NOMO-1 treated with dmso at 0.1 percent for 144 hours (cell line): ENCODE measurements at regions not wholly inside any gene's neighbourhood (a gene's known extent, or its start where the extent isn't known, plus 50 kb on each side); places are given as distances from the start of the nearest gene placed in this dataset.

Experiments
- DNase-seq: peaks from one replicate; lab custom pipeline; 2025; ENCODE audit not compliant: unreplicated experiment; lab: John Stamatoyannopoulos, UW

DNA sequence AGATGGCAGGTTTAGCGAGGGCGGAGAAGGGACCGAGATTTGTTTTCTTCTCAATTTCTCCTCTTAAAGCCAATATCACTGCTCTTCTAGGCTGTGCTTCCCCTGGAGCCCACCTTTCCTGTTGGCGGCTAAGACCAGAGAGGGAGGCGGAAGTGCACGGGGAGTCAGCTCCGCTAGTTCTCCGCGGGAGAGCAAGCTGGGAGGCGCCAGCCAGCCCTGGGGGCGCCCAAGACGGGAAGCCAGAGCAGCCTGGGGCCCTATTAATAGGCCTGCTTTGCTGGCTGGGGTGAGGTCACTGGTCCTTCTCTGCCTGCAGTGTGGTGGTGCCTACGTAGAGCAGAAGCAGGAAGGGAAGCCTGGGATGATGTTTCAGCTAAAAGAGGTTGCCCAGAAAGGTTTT is 61.6 kb downstream of the LSM5 start:
- no peak for DNase-seq

DNA sequence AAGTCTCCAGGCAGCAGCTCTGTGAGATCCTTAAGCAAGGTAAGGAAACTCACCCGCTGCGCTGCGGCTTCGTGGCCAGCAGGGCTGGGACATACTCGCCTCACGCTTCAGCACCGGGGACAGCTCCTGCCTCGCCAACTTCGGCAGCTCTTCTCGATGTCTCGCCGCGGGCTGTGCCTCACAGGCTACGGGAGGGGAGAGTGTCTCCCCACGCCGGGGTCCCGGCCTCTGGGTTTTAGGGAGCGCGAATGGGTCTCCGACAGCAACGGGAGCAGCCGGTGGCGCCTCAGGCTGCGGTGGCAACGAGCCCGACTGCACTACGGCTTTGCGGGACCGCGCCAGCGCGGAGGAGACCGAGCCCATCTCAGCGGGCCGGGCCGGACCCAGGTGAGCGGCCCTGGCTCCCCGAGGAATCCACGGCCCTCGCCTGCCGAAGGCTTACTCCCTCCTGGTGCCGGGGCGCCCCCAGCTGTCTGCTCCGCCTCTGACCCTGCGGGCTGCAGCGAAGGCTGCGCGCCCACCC is 62.4 kb downstream of the LSM5 start:
- DNase-seq: no peak

GRCh38 chr7:32416846-32417245 is 73.3 kb downstream of the LSM5 start:
- no peak for DNase-seq

GRCh38 chr7:32415936-32416335 is 74.2 kb downstream of the LSM5 start:
- no peak for DNase-seq

GRCh38 chr7:32415519-32415918 is 74.7 kb downstream of the LSM5 start:
- no peak for DNase-seq

- no peak for DNase-seq
These were observed 77.7 kb downstream of the LSM5 start for GRCh38 chr7:32412471-32412870.

- no peak for DNase-seq
These were observed 79.6 kb downstream of the LSM5 start for GRCh38 chr7:32410545-32410944.

DNA sequence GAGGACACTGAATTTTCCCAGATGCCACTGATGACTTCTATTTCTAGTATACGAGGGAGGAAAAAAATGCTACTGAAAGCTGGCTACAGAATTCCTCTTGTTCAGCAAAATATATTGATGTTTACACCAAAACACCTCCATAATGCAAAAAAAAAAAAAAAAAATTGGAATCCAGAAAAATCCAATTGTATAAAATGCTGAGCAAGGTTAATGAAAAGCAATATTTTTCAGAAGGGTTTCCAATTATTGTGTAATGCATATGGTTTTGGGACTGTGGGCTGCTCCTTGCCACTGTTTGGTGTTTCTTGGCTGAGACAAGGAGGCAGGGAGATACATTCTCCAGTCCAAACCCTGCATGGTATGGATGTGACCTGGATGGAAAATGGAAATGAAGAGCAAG is 83.8 kb downstream of the LSM5 start:
- DNase-seq: no peak

DNA sequence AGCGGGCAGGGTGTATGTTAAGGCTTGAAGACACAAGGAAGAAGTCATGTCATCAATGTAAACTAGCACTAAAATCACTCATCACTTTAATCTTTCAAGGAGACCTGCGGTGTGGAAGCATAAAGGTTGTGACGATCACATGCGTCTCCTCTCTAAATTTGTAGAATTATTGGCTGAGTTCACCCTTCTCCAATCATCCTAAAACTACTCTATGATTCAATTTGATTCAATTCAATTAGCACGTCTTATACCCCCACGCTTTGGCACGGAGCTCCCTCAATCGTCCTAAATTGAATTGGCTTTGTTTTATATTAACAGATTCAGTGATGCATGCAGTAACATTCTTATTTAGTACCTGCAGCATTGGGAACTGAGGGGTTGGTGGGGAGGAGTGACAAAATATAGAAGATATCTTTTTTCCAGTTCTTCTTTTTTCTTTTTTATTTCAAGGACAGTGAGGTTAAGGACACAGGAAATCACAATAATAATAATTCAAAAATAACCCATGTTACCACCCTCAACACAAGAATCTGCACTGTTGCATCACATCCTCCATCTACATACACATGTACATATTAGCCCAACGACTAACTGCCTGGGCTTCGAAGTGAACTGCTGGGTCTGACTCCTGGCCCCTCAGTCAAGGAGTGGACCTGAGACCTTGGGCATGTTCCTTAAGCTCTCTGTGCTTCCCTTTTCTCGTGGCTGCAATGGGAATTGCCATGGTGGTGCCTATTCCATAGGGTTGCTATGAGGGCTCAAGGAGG is 86.5 kb downstream of the LSM5 start:
- no peak for DNase-seq

DNA sequence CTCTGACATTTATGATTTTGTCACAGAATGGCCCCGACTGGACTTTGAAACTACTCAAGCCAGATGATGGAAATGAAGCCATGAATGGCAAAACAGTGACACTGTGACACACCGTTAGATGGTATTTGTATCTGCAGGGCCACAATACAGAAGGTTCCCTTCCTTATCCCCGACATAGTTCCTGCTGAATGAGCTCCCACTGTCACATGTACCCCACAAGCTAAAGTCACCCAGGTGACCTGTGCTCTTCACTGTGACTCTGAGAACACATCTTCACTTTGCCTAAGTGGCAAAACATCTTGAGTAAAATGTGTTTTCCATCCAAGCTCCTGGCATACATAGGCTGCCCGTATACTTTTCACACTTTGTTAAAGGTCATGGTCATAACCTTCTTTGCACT is 89.5 kb downstream of the LSM5 start:
- no peak for DNase-seq

DNA sequence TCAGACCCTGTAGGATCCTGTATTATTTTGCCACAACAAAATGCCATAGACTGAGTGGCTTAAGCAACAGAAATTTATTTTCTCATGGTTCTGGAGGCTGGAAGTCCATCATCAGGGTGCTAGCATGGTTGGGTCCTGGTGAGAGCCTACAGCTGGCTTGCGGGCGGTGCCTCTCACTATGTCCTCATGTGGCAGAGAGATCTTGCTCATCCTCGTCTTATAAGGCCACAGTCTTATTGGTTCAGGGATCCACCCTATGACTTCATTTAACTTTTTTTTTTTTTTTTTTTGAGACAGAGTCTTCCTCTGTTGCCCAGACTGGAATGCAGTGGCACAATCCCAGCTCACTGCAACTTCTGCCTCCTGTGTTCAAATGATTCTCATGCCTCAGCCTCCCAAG is 90.9 kb downstream of the LSM5 start:
- no peak for DNase-seq

DNA sequence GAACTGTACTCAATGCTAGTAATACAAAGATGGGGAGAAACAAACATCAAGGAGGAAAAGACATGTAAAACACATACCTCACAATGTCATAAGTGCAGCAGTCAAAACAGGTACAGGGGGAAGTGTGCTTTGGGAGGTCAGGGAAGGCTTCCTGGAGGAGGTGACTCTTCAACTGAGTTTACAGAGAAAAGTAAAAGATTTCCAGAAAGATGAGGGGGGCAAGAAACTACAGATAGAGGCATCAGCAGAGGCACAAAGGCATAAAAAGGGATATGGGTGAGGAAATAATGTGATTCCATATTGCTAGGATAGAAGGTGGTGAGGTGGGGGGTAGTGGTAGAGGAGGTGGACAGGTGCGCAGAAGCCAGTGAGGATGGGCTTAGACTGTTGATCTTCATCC is 95.0 kb downstream of the LSM5 start:
- DNase-seq: no peak

GRCh38 chr7:32393861-32394260 is 96.3 kb downstream of the LSM5 start:
- DNase-seq: no peak

GRCh38 chr7:32390210-32390609 is 100.0 kb downstream of the LSM5 start:
- no peak for DNase-seq

GRCh38 chr7:32385316-32385956 is 104.7 kb downstream of the LSM5 start:
- DNase-seq: no peak

GRCh38 chr7:32381024-32381601 is 109.1 kb downstream of the LSM5 start:
- no peak for DNase-seq

GRCh38 chr7:32379510-32380112 is 110.6 kb downstream of the LSM5 start:
- DNase-seq: no peak

- no peak for DNase-seq
These were observed 111.2 kb downstream of the LSM5 start for GRCh38 chr7:32378988-32379387.

DNA sequence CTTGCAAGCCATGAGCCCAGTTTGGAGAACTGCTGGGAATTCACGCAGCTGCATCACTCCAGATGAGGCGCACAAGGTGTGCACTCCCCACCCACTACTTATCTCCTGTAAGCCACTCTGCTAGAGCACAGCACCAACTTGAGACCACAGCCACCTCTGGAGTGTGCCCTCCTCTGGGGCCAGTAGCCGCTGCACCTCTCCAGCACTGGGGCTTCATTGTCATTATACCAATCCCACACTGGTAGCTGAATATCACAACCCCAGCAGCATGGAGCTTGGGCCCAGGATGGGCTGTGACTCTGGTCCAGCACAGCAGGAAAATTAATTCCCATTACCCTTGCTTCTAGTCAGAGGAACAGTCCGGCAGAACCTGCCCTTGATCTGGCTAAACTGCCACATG is 125.6 kb downstream of the LSM5 start:
- DNase-seq: no peak

DNA sequence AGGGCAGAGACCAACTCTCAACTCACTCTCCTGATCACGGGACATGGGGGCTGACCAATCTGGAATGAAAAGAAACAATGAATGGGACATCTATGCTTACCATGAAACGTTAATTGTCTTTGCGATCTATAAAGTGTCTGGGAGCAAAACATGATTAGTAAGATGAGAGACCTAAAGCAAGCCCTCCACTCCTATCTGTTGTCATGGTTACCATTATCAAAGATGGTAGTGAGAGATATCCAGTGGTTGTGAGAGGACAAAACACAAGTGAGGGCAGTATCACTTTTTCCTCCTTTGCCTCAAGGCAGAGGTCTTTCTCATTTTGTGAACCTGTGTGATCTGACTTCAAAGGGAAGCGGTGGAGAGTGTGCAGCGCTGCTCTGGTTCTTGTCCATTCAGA is 130.1 kb downstream of the LSM5 start:
- DNase-seq: no peak

DNA sequence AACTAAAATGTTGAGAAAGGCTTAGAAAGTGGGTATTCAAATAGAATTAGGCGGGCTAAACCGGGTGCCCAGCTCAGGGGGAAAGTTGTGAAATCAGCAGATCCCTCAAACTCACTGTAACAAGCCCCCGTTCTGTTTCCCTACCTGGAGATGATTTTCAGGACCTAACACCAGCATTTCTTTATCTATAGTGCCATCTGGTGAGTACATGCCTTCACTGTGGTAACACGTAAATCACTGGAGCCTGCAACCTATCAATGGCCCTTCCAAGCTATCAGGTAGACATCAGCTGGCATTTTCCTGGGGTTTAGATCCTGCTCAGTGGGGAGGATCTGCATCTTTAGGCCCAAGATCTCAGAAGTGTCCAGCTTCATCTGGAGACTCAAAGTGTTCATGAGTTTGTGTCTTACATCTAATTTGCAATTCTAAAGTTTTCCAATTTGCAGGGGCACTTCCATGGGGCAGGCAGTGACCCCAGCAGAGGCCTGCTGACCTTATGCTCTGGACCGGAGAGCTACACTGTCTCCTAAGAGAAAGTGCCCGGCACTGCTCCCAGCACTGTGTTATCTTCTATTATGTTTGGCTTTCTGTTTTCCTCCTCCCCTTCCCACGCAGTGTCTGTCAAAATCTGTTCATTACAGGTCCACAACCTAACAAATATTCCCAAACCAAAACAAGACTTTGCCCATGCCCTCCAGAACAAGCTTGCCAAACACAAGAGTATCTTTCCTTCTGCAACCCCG is 132.5 kb downstream of the LSM5 start:
- DNase-seq: peak; percentile 11
